Breast epithelium (tissue), 3 donors: ENCODE measurements at regions not wholly inside any gene's neighbourhood (a gene's known extent, or its start where the extent isn't known, plus 50 kb on each side); places are given as distances from the start of the nearest gene placed in this dataset.

Experiments
- POLR2A ChIP-seq: fragments of 450-650 bp; IDR thresholded peaks from one replicate; pipeline ENCODE4 v1.6.1; 2016; ENCODE audit warnings: antibody characterized with exemption, mild to moderate bottlenecking, moderate library complexity
- TF ChIP-seq, protein P1 (sequence below), 3 donors: fragments of 450-650 bp; IDR thresholded peaks; one replicate each; pipeline ENCODE4 v1.5.1; 2016 to 2017; ENCODE audit warnings: antibody characterized with exemption in 3 of 3, mild to moderate bottlenecking in 3 of 3, moderate library complexity in 3 of 3

DNA sequence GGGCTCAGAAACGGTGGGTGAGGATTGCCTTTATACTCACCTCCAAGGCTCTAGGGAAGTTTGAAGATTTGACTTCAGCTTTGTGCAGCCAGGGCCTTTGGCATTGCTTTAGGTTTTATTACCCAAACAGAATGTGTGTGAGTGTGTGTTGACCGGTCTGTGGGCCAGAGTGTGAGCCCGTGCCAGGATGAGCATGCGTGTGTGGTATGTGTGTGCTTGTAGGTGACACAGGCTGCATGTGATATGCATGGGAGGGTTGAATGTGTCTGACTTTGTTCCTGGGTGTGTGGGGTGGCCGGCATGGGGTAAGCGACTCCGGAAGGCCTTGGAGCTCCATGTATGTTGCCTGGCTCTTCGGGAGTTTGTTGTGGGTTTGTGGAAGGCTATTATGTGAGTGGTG is 160.5 kb downstream of the FOXD2 start:
- TF ChIP-seq, protein P1, sequence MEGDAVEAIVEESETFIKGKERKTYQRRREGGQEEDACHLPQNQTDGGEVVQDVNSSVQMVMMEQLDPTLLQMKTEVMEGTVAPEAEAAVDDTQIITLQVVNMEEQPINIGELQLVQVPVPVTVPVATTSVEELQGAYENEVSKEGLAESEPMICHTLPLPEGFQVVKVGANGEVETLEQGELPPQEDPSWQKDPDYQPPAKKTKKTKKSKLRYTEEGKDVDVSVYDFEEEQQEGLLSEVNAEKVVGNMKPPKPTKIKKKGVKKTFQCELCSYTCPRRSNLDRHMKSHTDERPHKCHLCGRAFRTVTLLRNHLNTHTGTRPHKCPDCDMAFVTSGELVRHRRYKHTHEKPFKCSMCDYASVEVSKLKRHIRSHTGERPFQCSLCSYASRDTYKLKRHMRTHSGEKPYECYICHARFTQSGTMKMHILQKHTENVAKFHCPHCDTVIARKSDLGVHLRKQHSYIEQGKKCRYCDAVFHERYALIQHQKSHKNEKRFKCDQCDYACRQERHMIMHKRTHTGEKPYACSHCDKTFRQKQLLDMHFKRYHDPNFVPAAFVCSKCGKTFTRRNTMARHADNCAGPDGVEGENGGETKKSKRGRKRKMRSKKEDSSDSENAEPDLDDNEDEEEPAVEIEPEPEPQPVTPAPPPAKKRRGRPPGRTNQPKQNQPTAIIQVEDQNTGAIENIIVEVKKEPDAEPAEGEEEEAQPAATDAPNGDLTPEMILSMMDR (IDR thresholded peaks at IDR 0.05), result no peak
- TF ChIP-seq POLR2A, result no peak
